ENCODE measurements at regions not wholly inside any gene's neighbourhood (a gene's known extent, or its start where the extent isn't known, plus 50 kb on each side); places are given as distances from the start of the nearest gene placed in this dataset.

GRCh38 chr13:37326334-37326733 lies 220.9 kb upstream of the CSNK1A1L start:
- no peaks in the 10 kb centered on the region for H3K4me1 Mint-ChIP-seq (ENCODE audit: low read depth)
- no peak overlapping the region for H3K27ac Mint-ChIP-seq
- DNase-seq (no peak), ATAC-seq (ENCODE audit: poor library complexity) (no peak)
- ChIA-PET POLR2A (no interaction called here), CTCF (no interaction called here)
- no peak for TF ChIP-seq CTCF (IDR thresholded peaks at IDR 0.05)
- H3K27me3 Mint-ChIP-seq, result no peaks in the 10 kb centered on the region
- Histone ChIP-seq H3K27ac (ENCODE audit: low read depth in 1 of 2, low read length in 2 of 2) (no peak overlapping the region), H3K27me3 (ENCODE audit: control insufficient read depth in 1 of 2, insufficient read depth in 2 of 2, low read length in 2 of 2) (no peaks in the 10 kb centered on the region), H3K4me3 (ENCODE audit: low read length) (no peak overlapping the region), H3K9me3 (ENCODE audit: control insufficient read depth in 1 of 2, insufficient read depth in 1 of 2, low read length in 2 of 2) (peaks cover 0 to 2% of the 10 kb centered on the region in 2 experiments), H3K36me3 (ENCODE audit: insufficient read depth, low read length) (no peaks in the 10 kb centered on the region), H3K4me1 (ENCODE audit: insufficient read depth, low read length) (no peaks in the 10 kb centered on the region)
- H3K9me3 Mint-ChIP-seq, result peaks cover 9% of the 10 kb centered on the region
- H3K36me3 Mint-ChIP-seq (ENCODE audit: low read depth), result no peaks in the 10 kb centered on the region
- intact Hi-C loops (cut with DNase I, micrococcal nuclease), result no loop called here
- H3K4me3 Mint-ChIP-seq, result no peak overlapping the region

- CTCF ChIA-PET, result interaction anchor here (0.6 kb wide), 1 partner anchor 30 kb away, joined by 4 read pairs; no protein-coding TSS in a partner anchor
Observed at GRCh38 chr13:37319031-37319443, 213.6 kb upstream of the CSNK1A1L start.

GRCh38 chr13:37316935-37317334 lies 211.5 kb upstream of the CSNK1A1L start:
- no peak overlapping the region for H3K4me3 Mint-ChIP-seq
- no peaks in the 10 kb centered on the region for H3K27me3 Mint-ChIP-seq
- Histone ChIP-seq H3K36me3 (ENCODE audit: insufficient read depth, low read length) (no peaks in the 10 kb centered on the region), H3K4me3 (ENCODE audit: low read length) (no peak overlapping the region), H3K27ac (ENCODE audit: low read depth in 1 of 2, low read length in 2 of 2) (no peak overlapping the region), H3K27me3 (ENCODE audit: control insufficient read depth in 1 of 2, insufficient read depth in 2 of 2, low read length in 2 of 2) (no peaks in the 10 kb centered on the region), H3K4me1 (ENCODE audit: insufficient read depth, low read length) (no peaks in the 10 kb centered on the region), H3K9me3 (ENCODE audit: control insufficient read depth in 1 of 2, insufficient read depth in 1 of 2, low read length in 2 of 2) (peaks cover 0 to 14% of the 10 kb centered on the region in 2 experiments)
- CTCF ChIA-PET, result no interaction called here
- ATAC-seq (ENCODE audit: poor library complexity) (no peak), DNase-seq (no peak)
- TF ChIP-seq CTCF (IDR thresholded peaks at IDR 0.05), result no peak
- no peaks in the 10 kb centered on the region for H3K4me1 Mint-ChIP-seq (ENCODE audit: low read depth)
- intact Hi-C loops (cut with DNase I, micrococcal nuclease), result no loop called here
- no peak overlapping the region for H3K27ac Mint-ChIP-seq
- no peaks in the 10 kb centered on the region for H3K36me3 Mint-ChIP-seq (ENCODE audit: low read depth)
- POLR2A ChIA-PET, result no interaction called here
- peaks cover 14% of the 10 kb centered on the region for H3K9me3 Mint-ChIP-seq

More at GRCh38 chr13:37319031-37319443, 213.6 kb upstream of the CSNK1A1L start:
- POLR2A ChIA-PET, result no interaction called here
- ATAC-seq (ENCODE audit: poor library complexity) (no peak), DNase-seq (no peak)
- no peak overlapping the region for H3K27ac ChIP-seq (ENCODE audit: low read depth in 1 of 2, low read length in 2 of 2)
- TF ChIP-seq CTCF (IDR thresholded peaks at IDR 0.05), result no peak
- H3K4me1 ChIP-seq (ENCODE audit: insufficient read depth, low read length), result no peaks in the 10 kb centered on the region
- H3K4me1 Mint-ChIP-seq (ENCODE audit: low read depth), result no peaks in the 10 kb centered on the region
- H3K27ac Mint-ChIP-seq, result no peak overlapping the region
- H3K27me3 Mint-ChIP-seq, result no peaks in the 10 kb centered on the region
- peaks cover 0 to 14% of the 10 kb centered on the region in 2 experiments for H3K9me3 ChIP-seq (ENCODE audit: control insufficient read depth in 1 of 2, insufficient read depth in 1 of 2, low read length in 2 of 2)
- H3K27me3 ChIP-seq (ENCODE audit: control insufficient read depth in 1 of 2, insufficient read depth in 2 of 2, low read length in 2 of 2), result no peaks in the 10 kb centered on the region
- H3K4me3 ChIP-seq (ENCODE audit: low read length), result no peak overlapping the region
- no peaks in the 10 kb centered on the region for H3K36me3 Mint-ChIP-seq (ENCODE audit: low read depth)
- H3K36me3 ChIP-seq (ENCODE audit: insufficient read depth, low read length), result no peaks in the 10 kb centered on the region
- H3K4me3 Mint-ChIP-seq, result no peak overlapping the region
- H3K9me3 Mint-ChIP-seq, result peaks cover 17% of the 10 kb centered on the region
- intact Hi-C loops (cut with DNase I, micrococcal nuclease), result no loop called here
